Stomach (tissue), 4 donors: ENCODE measurements at regions not wholly inside any gene's neighbourhood (a gene's known extent, or its start where the extent isn't known, plus 50 kb on each side); places are given as distances from the start of the nearest gene placed in this dataset.

Experiments
- POLR2AphosphoS5 ChIP-seq, 3 donors: sonication (generic); formaldehyde crosslinking; IDR thresholded peaks; one replicate each; pipeline ENCODE4 v1.6.1; 2016; ENCODE audit warnings: antibody characterized with exemption in 3 of 3
- TF ChIP-seq, protein P1 (sequence below), 7 experiments: fragments of 450-650 bp in 4 of 7; fragments of 200-600 bp in 3 of 7; sonication (generic) in 3 of 7; IDR thresholded peaks; one replicate each; pipeline ENCODE4 v1.5.1; 2016 to 2019; ENCODE audit warnings: antibody characterized with exemption in 7 of 7, control low read depth in 2 of 7, mild to moderate bottlenecking in 1 of 7

DNA sequence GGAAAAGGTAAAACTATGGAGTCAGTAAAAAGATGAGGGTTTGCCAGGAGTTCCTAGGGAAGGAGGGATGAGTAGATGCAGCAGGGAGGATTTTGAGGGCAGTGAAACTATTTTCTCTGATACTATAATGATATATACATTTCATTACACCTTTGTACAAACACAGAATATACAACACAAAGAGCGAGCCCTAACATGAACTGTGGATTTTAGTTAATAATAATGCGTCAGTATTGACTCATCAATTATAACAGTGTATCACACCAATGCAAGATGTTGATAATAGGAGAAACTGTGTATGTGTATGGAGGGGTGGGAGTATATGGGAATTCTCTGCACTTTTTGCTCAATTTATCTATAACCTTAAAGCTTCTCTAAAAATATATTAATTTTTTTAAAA, 404.3 kb upstream of the NOVA1 start:
- TF ChIP-seq, protein P1, sequence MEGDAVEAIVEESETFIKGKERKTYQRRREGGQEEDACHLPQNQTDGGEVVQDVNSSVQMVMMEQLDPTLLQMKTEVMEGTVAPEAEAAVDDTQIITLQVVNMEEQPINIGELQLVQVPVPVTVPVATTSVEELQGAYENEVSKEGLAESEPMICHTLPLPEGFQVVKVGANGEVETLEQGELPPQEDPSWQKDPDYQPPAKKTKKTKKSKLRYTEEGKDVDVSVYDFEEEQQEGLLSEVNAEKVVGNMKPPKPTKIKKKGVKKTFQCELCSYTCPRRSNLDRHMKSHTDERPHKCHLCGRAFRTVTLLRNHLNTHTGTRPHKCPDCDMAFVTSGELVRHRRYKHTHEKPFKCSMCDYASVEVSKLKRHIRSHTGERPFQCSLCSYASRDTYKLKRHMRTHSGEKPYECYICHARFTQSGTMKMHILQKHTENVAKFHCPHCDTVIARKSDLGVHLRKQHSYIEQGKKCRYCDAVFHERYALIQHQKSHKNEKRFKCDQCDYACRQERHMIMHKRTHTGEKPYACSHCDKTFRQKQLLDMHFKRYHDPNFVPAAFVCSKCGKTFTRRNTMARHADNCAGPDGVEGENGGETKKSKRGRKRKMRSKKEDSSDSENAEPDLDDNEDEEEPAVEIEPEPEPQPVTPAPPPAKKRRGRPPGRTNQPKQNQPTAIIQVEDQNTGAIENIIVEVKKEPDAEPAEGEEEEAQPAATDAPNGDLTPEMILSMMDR (IDR thresholded peaks at IDR 0.05): no peak
- no peak for TF ChIP-seq POLR2AphosphoS5 (IDR thresholded peaks at IDR 0.05)
